EH (cell line): ENCODE measurements at regions not wholly inside any gene's neighbourhood (a gene's known extent, or its start where the extent isn't known, plus 50 kb on each side); places are given as distances from the start of the nearest gene placed in this dataset.
"Not testable (repeated sequence)": the region's sequence is repeated elsewhere in the genome, so short reads cannot be mapped to it uniquely, and the experiment has no call there.

Source experiments
- DNase-seq: peaks from one replicate; pipeline ENCODE4 v3.0.0-alpha.2; 2015; ENCODE audit warnings: low read depth

DNA sequence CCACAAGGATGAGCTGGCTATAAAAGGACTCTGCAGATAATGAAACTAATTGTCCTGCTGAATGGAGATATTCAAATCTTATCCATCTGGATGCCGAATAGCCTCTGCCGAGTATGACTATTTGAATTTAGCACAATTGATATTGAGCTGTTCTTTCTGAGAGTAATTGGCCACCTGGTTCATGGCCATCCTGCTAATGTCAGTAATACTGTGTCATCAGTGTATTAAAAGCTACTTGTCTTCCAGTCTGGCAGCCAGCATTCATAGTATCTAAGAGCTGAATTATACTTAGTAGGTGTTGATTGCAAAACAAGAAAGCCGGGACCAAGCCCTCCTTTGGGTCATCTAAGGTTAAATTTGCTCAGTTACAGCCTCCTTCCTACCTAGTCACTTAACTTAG, 310.7 kb upstream of the NCAM1 start:
- DNase-seq = no peak

DNA sequence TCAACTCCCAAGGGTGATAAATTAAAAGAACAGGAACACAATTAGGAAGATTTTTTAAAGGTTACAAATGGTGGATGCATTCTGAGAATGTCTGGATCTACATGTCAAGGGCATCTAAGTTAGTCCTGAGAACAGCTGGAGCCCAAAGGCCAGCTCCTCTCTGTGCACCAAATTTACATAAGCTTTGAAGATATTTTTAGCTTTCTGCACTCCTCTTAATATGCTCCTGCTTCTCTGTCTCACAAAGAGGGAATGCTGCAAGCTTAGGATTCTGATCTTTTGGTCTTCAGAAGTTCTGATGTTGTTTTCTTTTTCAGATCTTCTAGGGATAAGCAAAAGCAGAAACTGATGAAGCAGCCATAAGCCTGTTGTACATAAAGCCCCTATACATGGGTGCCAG, 309.8 kb upstream of the NCAM1 start:
- no peak for DNase-seq

DNA sequence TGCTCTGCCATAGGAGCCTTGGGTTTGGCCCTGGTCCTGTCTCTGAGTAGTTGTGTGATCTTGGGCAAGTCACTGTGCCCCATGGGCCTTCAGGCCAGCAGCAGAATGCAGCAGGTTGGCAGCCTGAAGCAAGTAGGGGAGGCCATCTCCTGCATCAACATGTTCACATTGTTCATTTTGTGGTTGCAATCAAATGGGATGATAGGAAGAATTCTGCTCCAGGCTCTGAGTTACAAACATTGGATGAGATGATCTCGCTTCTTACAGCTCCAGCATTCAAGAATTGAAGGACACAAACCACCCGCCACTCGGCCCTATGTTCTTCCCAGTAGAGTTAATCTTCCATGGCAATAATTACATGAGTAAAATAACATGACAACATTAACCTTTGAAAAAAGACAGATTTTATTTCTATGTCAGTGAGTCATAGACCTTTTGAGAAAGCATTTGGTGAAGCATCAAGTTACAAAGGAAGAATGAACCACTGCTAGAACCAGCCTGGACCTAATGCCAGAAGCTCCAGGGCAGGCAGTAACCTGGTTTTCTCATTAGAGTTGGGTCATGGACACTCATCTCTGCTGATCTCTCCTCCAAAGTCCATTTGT, 308.3 kb upstream of the NCAM1 start:
- DNase-seq = peak; percentile 57

DNA sequence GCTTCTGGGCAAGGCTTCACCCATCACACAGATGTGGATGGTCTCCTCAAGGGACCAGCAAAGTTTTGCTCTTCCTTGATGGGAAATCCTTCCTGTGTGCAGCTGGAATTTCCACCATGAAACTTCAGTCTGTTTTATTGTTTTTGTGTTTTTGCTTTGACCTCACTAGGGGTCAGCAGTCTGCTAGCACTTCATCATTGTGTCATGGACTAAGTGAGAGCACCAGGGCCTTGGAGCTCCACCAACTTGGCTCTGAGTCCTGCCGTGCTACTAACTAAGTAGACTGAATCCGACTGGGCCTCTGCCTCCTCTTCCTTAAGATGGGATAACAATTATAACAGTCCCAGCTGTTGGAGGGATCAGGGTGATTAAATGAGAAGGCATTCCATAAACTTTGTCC, 305.8 kb upstream of the NCAM1 start:
- peak; percentile 89 for DNase-seq

DNA sequence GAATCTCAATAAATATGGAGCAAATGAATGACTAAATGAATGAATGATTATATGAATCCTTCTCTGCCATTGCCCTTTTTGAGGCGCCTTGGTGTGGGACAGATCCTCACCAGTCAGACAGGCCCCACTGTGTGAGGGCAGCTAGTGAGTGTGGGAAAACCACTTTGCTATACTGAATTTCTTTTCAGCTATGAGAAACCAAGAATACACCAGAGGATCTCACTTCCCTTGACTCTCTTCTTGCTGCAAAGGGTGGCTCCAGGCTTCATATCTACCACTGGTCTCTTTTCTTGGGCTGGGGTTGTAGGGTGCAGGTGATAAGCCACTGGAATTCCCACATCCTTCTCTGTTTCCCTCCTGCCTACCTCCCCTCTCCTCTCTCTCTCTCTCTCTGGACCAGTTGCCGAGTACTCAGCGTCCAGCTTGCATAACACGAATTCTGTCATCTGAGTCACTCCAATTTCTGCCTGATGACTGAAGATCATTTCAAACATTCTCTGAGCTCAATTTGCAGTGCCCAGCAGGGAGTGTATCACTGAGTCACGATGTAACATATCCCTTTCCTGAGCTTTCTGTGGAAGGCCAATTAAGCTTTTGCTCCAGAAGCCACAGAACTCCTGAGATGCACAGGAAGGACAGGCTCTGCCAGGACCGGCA, 304.3 kb upstream of the NCAM1 start:
- DNase-seq = peak; percentile 90

DNA sequence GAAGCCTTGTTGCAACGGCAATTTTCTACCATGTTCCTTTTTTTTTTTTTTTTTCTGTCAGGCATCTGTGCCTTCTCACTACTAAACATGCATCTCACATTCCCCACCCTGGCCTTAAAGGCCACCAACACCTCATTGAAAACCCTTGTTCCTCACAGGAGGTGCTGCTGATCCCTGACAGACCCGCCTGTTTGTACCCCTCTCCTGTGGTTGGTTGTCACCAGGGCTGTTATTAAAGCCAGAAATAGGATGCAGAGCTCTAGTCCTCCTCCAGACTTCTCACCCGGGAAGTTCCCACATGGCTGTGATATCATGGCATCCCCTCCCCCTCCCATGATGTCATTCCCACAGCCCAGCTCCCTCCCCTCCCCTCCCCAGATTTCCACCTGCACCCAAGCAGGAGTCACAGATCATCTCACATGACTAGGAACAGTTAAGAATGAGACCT, 302.8 kb upstream of the NCAM1 start:
- no peak for DNase-seq

DNA sequence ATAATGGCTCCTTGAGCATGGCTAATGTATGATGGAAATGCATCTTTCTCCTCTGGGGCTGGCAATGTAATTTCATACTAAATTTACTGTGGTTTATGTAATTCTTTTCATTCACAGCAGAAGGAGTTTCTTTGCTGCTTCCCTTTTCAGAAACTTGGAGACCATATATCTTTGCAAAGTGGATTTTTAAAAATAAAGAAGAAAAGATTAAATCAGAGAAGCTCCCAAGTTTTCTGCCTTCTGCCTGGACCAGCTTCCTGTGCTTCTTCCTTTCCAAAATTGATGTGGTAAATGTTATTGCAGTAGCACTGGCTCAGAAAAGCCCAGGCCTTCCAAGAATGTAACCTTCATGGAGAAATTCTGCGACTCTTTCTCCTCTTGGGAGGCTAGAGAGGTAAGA, 300.1 kb upstream of the NCAM1 start:
- no peak for DNase-seq

DNA sequence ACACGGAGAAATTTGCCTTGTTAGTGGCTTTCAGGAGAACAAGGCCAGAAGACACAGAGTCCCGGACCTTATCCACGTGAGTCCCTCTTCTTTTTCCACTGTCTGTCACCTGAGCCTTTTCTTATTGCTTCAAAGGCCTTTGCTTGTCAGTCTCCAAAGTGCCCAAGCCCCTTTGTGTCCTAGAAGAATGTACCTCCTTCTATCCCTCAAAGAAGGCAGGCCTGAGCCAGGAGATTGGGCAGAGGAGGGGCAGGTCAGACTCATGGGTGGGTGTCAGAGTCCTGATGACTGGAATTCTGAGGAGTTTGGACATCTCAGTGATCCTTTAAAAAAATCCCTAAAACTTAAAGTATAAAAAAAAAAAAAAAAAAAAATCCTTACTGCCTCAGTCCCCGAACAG, 299.6 kb upstream of the NCAM1 start:
- no peak for DNase-seq

DNA sequence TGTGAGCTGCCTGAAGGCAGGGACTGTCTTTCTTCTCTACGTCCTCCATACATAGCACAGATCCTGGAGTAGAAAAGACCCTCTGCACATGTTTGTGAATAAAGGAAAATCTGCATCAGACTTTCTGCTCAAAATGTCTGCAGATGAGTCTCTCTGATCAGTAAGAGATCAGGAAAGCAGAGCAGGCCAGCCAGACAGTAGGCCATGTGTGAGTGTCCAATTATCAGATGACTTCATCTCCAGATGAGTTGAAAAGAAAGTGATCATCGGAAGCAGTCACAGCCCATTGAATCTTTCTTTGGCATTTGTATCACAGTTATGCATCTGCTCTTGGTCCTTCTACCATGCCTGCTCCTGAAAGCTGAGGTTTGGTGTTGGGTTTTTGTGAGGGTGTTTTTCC, 298.7 kb upstream of the NCAM1 start:
- DNase-seq = no peak

DNA sequence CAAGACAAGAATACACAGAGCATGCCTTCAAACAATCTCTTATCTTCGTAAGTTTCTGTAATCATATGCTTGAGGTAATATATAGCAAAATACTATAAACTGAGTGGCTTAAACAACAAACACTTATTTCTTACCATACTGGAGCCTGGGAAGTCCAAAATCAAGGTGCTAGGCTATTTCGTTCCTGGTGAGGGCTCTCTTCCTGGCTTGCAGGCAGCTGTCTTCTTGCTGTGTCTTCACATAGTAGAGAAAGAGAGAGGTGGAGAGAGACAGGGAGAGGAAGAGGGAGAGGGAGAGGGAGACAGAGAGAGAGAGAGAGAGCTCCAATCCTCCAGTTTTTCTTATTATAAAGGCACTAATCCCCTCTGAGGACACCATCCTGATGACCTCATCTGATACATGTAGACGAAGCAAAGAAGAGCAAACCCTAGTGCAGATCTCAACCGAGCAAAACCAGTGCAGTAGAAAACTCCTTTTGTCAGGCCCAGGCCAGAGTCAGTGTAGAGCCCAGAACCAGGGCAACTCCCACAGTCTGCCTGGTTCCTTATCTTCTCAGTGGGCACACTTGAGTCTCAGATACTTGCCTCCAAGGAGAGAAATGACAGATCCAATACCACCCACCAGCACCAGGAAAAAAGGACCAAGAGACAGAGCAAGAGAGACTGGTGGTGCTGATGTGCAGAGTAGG, 297.1 kb upstream of the NCAM1 start:
- DNase-seq = no peak

DNA sequence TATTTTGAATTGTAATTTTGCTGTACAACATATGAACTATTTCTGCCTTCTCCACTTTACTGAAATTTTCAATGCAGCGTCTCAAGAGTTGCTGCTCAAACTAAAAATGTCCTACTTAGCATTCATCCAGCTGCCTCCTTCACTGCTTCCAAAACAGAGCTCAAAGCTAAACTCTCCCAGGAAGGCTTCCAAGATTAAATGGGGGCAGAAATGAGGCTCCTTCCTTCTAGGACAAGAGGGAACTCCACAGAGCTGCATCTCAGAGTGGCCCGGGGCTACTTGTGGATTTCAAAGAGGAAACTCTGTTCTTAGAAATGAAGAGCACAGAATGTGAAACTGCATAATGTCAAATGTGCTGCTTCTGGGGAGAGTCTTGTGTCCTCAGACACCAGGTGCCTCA, 295.9 kb upstream of the NCAM1 start:
- no peak for DNase-seq

DNA sequence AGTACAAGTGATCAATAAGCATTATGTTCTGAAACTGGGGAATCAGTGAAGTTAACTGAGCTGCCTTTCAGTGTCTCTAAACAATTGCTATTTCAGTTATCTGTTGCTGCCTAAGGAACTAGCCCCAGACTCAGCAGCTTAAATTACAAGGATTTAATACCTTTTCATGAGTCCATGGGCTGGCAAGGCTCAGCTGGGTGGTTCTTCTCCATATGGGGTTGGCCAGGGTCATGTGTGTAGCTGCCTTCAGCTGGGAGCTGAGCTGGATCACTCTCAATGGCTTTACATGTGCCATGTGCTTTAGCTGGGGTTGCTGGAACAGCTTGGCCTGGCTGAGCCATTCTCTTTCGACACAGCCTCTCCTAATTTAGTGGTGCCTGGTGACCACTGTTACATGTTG, 295.0 kb upstream of the NCAM1 start:
- no peak for DNase-seq

DNA sequence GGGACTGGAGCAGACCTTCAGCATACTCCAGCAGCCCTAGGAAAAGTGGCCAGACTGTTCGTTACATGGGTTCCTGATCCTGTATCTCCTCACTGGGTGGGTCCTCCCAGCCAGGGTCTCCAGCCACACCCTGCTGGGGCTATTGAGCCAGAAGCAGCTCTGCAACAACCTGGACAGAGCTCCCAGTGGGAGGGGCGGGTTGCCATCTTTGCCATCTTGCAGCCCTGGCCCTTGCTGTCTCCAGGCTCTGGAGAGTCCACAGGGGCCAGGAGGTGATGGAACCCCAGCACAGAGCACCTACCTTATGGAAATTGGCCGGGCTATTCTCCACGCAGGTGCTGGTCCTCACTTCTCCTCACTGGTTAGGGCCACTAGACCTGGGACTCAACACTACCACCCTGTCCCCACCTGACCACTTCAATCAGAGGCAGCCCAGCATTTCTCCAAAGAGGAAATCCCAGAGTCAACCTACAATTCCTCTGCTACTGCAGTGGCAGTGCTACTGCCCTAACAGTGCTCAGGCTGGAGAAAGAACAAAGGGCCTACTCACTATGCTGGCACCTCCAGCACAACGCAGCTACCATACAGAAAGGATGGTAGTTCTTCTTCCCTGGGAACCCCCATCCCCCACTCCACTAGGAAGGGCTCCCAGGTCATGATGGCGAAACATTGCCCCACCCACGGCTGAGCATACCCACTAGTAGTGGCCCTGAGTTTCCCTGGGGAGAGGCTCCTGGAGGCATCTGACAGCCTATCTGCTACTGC, 290.2 kb upstream of the NCAM1 start:
- DNase-seq = no peak

DNA sequence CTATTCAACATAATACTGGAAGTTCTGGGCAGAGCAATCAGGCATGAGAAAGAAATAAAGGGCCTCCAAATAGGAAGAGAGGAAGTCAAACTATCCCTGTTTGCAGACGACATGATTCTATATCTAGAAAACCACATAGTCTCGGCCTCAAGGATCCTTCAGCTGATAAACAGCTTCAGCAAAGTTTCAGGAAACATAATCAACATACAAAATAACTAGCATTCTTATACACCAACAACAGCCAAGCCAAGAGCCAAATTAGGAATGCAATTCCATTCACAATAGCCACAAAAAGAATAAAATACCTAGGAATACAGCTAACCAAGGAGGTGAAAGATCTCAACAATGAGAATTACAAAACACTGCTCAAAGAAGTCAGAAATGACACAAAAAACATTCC, 287.8 kb upstream of the NCAM1 start:
- DNase-seq = not testable (repeated sequence)

DNA sequence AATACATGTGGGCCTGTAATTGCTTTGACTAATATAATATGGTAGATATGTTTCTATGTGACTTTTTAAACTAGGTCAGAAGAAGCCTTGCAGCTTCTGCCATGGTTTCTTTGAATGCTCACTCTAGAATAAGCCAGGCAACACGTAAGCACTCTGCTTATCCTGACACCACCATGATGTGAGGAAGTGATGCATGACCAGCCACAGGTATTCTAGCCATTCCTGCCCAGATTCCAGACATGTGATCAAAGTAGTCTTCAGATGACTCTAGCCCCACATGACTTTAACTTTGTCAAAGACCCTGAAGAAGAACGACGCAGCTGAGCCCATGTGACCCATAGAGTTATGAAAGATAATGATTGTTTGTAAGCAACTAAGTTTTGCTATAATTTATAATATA, 276.1 kb upstream of the NCAM1 start:
- no peak for DNase-seq

DNA sequence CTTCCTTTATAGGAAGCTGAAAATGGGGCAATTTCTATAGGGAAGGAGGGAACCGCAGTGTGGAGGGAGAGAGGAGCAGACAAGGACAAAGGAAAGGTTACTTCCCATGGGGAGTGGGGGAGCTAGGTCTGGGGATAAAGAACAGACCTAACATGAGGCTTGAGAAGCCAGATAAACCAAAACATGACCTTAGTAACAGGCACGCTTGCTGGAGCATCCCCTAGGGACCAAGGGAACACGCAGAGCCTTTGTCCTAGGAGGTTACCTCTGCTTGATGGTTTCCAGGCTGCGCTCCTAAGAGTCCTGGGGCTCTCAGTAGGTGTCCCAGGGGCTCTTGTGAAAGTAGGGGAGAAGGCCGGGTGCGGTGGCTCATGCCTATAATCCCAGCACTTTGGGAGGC, 271.4 kb upstream of the NCAM1 start:
- no peak for DNase-seq

DNA sequence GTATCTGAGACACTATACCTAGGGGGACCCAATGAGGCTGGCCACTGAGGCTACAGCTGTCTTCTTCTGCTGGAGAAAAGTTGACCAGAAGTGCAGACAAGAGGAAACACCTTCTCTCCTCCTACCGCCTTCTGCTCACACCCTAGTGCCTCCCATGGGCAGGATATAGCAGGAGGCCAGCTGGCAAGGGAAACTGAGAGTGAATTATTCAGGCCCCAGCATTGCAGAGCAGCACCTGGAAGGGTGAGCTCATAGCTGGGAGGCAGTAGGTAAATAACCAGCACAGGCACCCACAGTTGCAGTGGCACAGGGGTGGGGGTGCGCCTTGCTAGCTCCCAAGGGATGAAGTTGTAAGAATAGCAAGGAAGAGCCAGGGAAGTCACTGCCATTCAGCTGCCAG, 267.4 kb upstream of the NCAM1 start:
- DNase-seq = no peak

DNA sequence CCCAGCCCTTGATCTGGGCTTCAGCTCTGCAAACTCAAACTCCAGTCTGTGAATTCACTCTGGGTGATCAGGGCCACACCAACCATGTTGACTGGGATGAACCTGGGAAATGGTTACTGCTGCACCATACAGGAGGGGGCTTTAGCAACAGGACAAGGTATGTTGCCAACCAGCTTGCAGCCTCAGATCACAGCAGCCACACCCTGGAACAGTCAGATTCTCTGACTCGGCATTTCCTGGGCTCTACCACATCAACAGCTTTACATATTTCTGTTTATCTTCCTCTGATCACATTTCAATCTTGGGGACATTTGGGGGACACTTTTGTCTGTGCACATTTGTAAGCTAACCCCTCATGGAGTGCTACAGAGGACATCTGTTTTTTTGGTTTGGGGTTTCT, 267.0 kb upstream of the NCAM1 start:
- DNase-seq = no peak

DNA sequence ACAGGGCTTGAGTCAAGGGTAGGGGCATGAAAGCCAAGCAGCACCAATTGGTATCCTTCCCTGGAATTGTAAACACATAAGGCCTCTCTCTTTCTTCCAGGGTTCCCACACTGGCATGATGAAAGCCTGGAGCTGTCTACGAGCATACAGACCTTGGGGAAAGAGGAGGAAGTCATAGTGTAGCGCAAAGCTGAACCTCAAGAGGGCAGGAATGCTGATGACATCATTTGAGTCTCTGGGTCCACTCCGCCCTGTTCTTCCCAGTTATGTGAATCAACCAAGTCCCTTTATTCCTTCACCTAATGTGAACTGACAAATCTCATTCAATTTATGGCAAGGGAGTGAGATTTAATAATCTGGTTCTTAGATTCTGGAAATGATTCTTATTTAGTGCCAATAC, 266.4 kb upstream of the NCAM1 start:
- peak; percentile 1 for DNase-seq

DNA sequence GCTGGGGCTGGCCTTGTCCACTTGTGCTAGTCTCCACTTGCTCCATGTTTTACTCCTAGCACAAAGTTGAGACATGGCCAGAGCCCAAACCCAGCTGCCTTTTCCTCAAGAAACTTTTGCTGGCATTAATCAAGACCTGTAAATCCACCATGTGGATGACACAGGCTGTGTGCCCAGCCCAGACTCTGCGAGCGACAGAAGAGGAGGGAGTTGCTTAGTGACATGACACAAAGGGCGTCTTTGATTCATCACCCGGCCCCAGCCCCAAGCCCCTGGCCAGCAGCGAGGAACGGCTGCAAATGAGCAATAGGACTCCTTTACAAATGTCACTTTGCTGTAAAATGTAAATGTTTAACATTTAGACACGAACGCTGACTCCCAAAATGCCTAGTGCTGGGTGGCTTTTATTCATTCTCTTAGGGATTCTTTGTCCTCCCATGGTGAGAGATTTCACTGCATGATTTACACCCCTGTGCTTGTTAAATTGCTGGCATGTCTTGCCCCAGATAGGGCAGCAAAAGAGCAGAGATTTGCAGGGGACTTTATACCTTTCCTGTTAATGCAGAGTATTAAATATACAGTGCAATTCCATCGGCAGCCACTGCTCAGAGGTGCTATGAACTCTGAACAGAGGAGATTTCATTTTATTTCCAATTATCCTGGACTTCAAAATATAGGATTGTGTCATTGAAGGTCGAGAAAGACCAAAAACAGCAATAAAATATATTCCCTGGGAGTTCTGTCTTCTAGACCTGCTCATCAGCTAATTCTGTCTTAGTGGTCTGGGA, 263.6 kb upstream of the NCAM1 start:
- no peak for DNase-seq

DNA sequence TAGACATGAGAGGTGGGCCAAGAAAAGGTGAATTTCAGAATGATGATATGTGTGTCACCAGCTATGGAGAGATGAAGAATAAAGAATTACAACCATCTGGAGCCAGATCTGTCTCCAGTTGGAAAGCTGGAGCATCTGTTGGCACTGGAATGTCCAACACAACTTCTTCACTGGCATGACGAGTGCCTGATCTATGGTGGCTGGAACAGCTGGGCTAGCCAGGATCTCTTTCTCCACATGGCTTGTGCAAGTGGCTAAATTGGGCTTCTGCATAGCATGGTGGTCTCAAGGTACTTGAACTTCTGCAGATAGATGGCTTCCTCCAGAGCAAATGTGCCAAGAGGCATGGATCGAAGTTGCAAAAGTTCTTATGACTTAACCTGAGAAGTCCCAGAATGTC, 256.1 kb upstream of the NCAM1 start:
- DNase-seq = no peak

DNA sequence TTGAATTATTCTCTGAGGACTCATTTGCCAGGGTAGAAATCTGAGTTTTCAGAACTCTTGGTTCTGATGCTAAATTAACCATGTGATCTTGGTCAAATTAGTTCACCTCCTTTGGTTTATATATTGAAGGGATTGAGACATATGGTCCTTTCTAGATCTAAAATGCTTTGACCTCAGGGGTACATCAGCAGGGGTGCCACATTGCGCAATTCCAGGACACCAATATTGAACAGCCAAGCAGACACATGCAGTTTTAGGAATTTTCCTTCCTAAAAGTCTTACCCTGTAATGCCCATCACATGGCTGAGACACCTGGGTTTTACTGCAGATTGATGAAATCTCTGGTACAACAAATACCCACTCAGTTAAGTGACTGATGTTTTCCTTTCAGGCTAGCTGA, 254.4 kb upstream of the NCAM1 start:
- DNase-seq = no peak
